B cell (primary cell): ENCODE measurements at regions not wholly inside any gene's neighbourhood (a gene's known extent, or its start where the extent isn't known, plus 50 kb on each side); places are given as distances from the start of the nearest gene placed in this dataset.

Experiments
- EZH2 ChIP-seq: IDR thresholded peaks from 2 replicates; pipeline ENCODE4 v1.6.1; 2012; ENCODE audit warnings: borderline replicate concordance, low read depth, mild to moderate bottlenecking, moderate library complexity, low read length; ENCODE audit not compliant: insufficient read depth, poor library complexity, severe bottlenecking
- TF ChIP-seq, protein P1 (sequence below): fragments of 200-600 bp; IDR thresholded peaks from one replicate; pipeline ENCODE4 v1.8.0; 2022; ENCODE audit warnings: antibody characterized with exemption, mild to moderate bottlenecking

DNA sequence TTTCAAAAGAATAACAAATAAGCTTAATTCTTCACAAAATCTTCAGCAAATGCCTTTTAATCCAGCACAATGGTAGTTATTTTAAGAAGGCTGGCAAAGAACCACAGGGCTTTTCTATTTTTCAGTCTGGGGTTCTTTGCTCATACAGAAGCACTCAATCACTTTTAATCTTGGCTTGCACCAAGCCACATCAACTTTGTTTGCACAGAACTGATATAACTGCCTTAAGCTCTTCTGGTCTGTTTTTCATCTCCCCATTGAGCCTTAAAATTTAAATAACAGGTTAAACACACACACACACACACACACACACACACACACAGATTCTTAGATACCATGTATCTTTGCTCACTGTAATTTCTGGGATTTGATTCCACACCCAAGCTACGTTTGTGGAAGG lies 377.0 kb downstream of the GATA3 start:
- TF ChIP-seq, protein P1, sequence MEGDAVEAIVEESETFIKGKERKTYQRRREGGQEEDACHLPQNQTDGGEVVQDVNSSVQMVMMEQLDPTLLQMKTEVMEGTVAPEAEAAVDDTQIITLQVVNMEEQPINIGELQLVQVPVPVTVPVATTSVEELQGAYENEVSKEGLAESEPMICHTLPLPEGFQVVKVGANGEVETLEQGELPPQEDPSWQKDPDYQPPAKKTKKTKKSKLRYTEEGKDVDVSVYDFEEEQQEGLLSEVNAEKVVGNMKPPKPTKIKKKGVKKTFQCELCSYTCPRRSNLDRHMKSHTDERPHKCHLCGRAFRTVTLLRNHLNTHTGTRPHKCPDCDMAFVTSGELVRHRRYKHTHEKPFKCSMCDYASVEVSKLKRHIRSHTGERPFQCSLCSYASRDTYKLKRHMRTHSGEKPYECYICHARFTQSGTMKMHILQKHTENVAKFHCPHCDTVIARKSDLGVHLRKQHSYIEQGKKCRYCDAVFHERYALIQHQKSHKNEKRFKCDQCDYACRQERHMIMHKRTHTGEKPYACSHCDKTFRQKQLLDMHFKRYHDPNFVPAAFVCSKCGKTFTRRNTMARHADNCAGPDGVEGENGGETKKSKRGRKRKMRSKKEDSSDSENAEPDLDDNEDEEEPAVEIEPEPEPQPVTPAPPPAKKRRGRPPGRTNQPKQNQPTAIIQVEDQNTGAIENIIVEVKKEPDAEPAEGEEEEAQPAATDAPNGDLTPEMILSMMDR, result no peak
- no peak for TF ChIP-seq EZH2
